Endothelial cell of umbilical vein (primary cell): ENCODE measurements at regions not wholly inside any gene's neighbourhood (a gene's known extent, or its start where the extent isn't known, plus 50 kb on each side); places are given as distances from the start of the nearest gene placed in this dataset.

ENCODE experiments used
- BruUV-seq: library from RNA; stranded (reverse); fragments of 400-500 nt; replicated peaks from 2 replicates; lab custom pipeline; 2021; lab: Mats Ljungman, UMichigan
- CTCF ChIA-PET: fragments of 300-600, 350-600 bp; sonication (Branson Sonifier 250); formaldehyde crosslinking; loops from one replicate; lab custom pipeline; 2021; ENCODE audit warnings: antibody characterized with exemption, inconsistent platforms; lab: Charles Lee
- POLR2A ChIA-PET: fragments of 300-600, 350-600 bp; sonication (Branson Sonifier 250); formaldehyde crosslinking; loops from one replicate; lab custom pipeline; 2021; ENCODE audit warnings: antibody characterized with exemption, inconsistent platforms; lab: Charles Lee
- DNase-seq: peaks from one replicate; pipeline ENCODE4 v3.0.0-alpha.2; 2011; ENCODE audit warnings: low read depth, low spot score
- FAIRE-seq: peaks from 2 replicates; lab custom pipeline; 2011; peaks lifted over from hg19 to GRCh38; lab: Jason Lieb, UNC
- H2AFZ ChIP-seq: 2 replicates; pipeline ENCODE4 v1.6.0; 2012; ENCODE audit warnings: low read depth, low read length, control low read depth, inconsistent platforms
- H3K27ac ChIP-seq: 2 replicates; pipeline ENCODE4 v1.5.1; 2011; ENCODE audit warnings: low read depth, mild to moderate bottlenecking, control low read depth, low read length, moderate library complexity; ENCODE audit not compliant: insufficient read depth
- H3K27me3 ChIP-seq, 2 experiments: 2 replicates each; pipeline versions ENCODE4 v1.6.0 to v1.6.1; 2011; ENCODE audit warnings: low read length in 2 of 2, mixed read lengths in 1 of 2; ENCODE audit not compliant: control insufficient read depth in 2 of 2, insufficient read depth in 2 of 2
- H3K36me3 ChIP-seq, 2 experiments: 2 replicates in 1 of 2; 3 replicates in 1 of 2; pipeline ENCODE4 v1.5.1; 2011; ENCODE audit warnings: low read length in 2 of 2, mild to moderate bottlenecking in 1 of 2, moderate library complexity in 1 of 2; ENCODE audit not compliant: control insufficient read depth in 2 of 2, insufficient read depth in 2 of 2; ENCODE audit errors: extremely low read depth in 1 of 2
- H3K4me1 ChIP-seq: 3 replicates; pipeline ENCODE4 v1.5.1; 2011; ENCODE audit warnings: mild to moderate bottlenecking, low read length; ENCODE audit not compliant: control insufficient read depth, insufficient read depth; ENCODE audit errors: extremely low read depth
- H3K4me2 ChIP-seq: 2 replicates; pipeline ENCODE4 v1.6.1; 2011; ENCODE audit warnings: low read length, control low read depth, mixed read lengths; ENCODE audit not compliant: insufficient read depth
- H3K4me3 ChIP-seq, 3 experiments: fragments of 200-600 bp in 1 of 3; sonication (generic), shearing (Covaris generic) in 1 of 3; replicated peaks in 1 of 3; 2 replicates each; pipeline ENCODE4 v1.5.1; 2011 to 2016; ENCODE audit warnings: control low read depth in 3 of 3, low read length in 3 of 3, mild to moderate bottlenecking in 2 of 3, inconsistent platforms in 1 of 3, low read depth in 1 of 3, moderate library complexity in 1 of 3; ENCODE audit not compliant: insufficient read depth in 1 of 3
- H3K79me2 ChIP-seq: 2 replicates; pipeline ENCODE4 v1.6.0; 2012; ENCODE audit warnings: low read length, inconsistent platforms; ENCODE audit not compliant: control insufficient read depth, insufficient read depth
- H3K9ac ChIP-seq: replicated peaks from 2 replicates; pipeline ENCODE3; 2011; ENCODE audit warnings: low read length, control low read depth; ENCODE audit not compliant: insufficient read depth; ENCODE audit errors: extremely low read depth
- H3K9me1 ChIP-seq: replicated peaks from 3 replicates; pipeline ENCODE4 v1.6.0; 2011; ENCODE audit warnings: mild to moderate bottlenecking, low read length; ENCODE audit not compliant: control insufficient read depth, insufficient read depth; ENCODE audit errors: extremely low read depth
- H3K9me3 ChIP-seq: replicated peaks from 2 replicates; pipeline ENCODE4 v1.5.1; 2012; ENCODE audit warnings: low read length, inconsistent platforms; ENCODE audit not compliant: control insufficient read depth, insufficient read depth
- H4K20me1 ChIP-seq: replicated peaks from 2 replicates; pipeline ENCODE3; 2011; ENCODE audit warnings: mild to moderate bottlenecking, low read length; ENCODE audit not compliant: control insufficient read depth, insufficient read depth; ENCODE audit errors: extremely low read depth
- CTCF ChIP-seq, 2 donors: IDR thresholded peaks; 1 replicate in 1 of 2; 2 replicates in 1 of 2; pipeline ENCODE4 v1.5.1; 2011; ENCODE audit warnings: low read length in 2 of 2, mild to moderate bottlenecking in 2 of 2, moderate library complexity in 2 of 2, control low read depth in 1 of 2, inconsistent platforms in 1 of 2, low read depth in 1 of 2; ENCODE audit not compliant: insufficient read depth in 1 of 2; ENCODE audit errors: extremely low read depth in 1 of 2
- EZH2 ChIP-seq: IDR thresholded peaks from 2 replicates; pipeline ENCODE4 v1.6.1; 2012; ENCODE audit warnings: borderline replicate concordance, low read depth, mild to moderate bottlenecking, moderate library complexity, low read length, inconsistent platforms; ENCODE audit not compliant: severe bottlenecking
- FOS ChIP-seq: IDR thresholded peaks from 2 replicates; pipeline ENCODE4 v1.6.1; 2011; ENCODE audit warnings: mild to moderate bottlenecking, low read length, moderate library complexity, borderline replicate concordance; ENCODE audit not compliant: insufficient read depth
- GATA2 ChIP-seq: IDR thresholded peaks from 2 replicates; pipeline ENCODE4 v1.7.0; 2011; ENCODE audit warnings: low read depth, mild to moderate bottlenecking, moderate library complexity, mixed read lengths, low read length; ENCODE audit not compliant: insufficient read length, insufficient read depth
- JUN ChIP-seq: IDR thresholded peaks from 2 replicates; pipeline ENCODE4 v1.6.1; 2011; ENCODE audit warnings: borderline replicate concordance, low read depth; ENCODE audit not compliant: insufficient read length, insufficient read depth
- MAX ChIP-seq: IDR thresholded peaks from 2 replicates; pipeline ENCODE4 v1.6.1; 2011; ENCODE audit not compliant: insufficient read depth, insufficient read length
- MYC ChIP-seq: IDR thresholded peaks from one replicate; pipeline ENCODE4 v1.6.1; 2011; ENCODE audit warnings: mild to moderate bottlenecking, low read depth, low read length
- POLR2A ChIP-seq: IDR thresholded peaks from 2 replicates; pipeline ENCODE4 v1.6.1; 2012; ENCODE audit warnings: low read depth, mild to moderate bottlenecking, control low read depth, low read length
- POLR2AphosphoS5 ChIP-seq: IDR thresholded peaks from 2 replicates; pipeline ENCODE4 v1.6.1; 2012; ENCODE audit warnings: low read depth, mild to moderate bottlenecking, control low read depth, low read length, moderate library complexity; ENCODE audit not compliant: insufficient read depth
- dilution Hi-C: fragments of 300-500 bp; cut with MboI; formaldehyde crosslinking; loops from one replicate; pipeline ENCODE4 v1.15.0; 2019; ENCODE audit warnings: low sequenced_read_pairs; ENCODE audit not compliant: extremely low pct_ligation_motif_present
- intact Hi-C: fragments of 100-400 bp; cut with micrococcal nuclease; formaldehyde crosslinking; loops from one replicate; pipeline ENCODE4 v1.10.0; 2022

- H3K9me3 ChIP-seq, result no peaks in the 10 kb centered on the region
- FAIRE-seq (no peak), DNase-seq (no peak)
- no peak overlapping the region for H2AFZ ChIP-seq
- no TSS peak for BruUV-seq
- no peak overlapping the region for H3K4me3 ChIP-seq
- H3K36me3 ChIP-seq, result no peaks in the 10 kb centered on the region
- dilution Hi-C loops (no loop called here), intact Hi-C loops (no loop called here)
- H3K79me2 ChIP-seq, result no peaks in the 10 kb centered on the region
- no peaks in the 10 kb centered on the region for H3K4me1 ChIP-seq
- H3K9me1 ChIP-seq, result no peaks in the 10 kb centered on the region
- no peak overlapping the region for H3K4me2 ChIP-seq
- CTCF ChIA-PET, result no interaction called here
- H3K27ac ChIP-seq, result no peak overlapping the region
- no peaks in the 10 kb centered on the region for H3K27me3 ChIP-seq
- H3K9ac ChIP-seq, result no peak overlapping the region
- no peak for TF ChIP-seq POLR2AphosphoS5
- TF ChIP-seq MYC, result no peak
- TF ChIP-seq EZH2, result no peak
- no peak for TF ChIP-seq FOS
- TF ChIP-seq CTCF (IDR thresholded peaks at IDR 0.05; ENCODE audit: extremely low read depth in 1 of 2, insufficient read depth in 1 of 2, low read depth in 1 of 2, low read length in 2 of 2), result no peak
- TF ChIP-seq POLR2A, result no peak
- no peak for TF ChIP-seq JUN
- TF ChIP-seq GATA2, result no peak
- no peak for TF ChIP-seq MAX
- POLR2A ChIA-PET, result no interaction called here
- no peaks in the 10 kb centered on the region for H4K20me1 ChIP-seq
Measured at GRCh38 chr5:114839360-114839759, 330.3 kb downstream of the TRIM36 start.
